ENCODE measurements at regions not wholly inside any gene's neighbourhood (a gene's known extent, or its start where the extent isn't known, plus 50 kb on each side); places are given as distances from the start of the nearest gene placed in this dataset.

GRCh38 chr5:142221091-142221860 is 103.5 kb downstream of the SPRY4 start:
- no peak overlapping the region for H3K27ac Mint-ChIP-seq
- DNase-seq (ENCODE audit: low spot score, unreplicated experiment), result no peak

GRCh38 chr5:142219146-142219545 is 105.7 kb downstream of the SPRY4 start:
- no peak overlapping the region for H3K27ac Mint-ChIP-seq
- no peak for DNase-seq (ENCODE audit: low spot score, unreplicated experiment)
- no peak overlapping the region for H3K4me3 Mint-ChIP-seq (ENCODE audit: low read depth)
- TF ChIP-seq CTCF (IDR thresholded peaks at IDR 0.05; ENCODE audit: unreplicated experiment), result no peak
- peaks cover 3% of the 10 kb centered on the region for H3K27me3 Mint-ChIP-seq
- peaks cover 11% of the 10 kb centered on the region for H3K4me1 Mint-ChIP-seq (ENCODE audit: low read depth)
- H3K36me3 Mint-ChIP-seq (ENCODE audit: insufficient read depth), result no peaks in the 10 kb centered on the region
- H3K9me3 Mint-ChIP-seq (ENCODE audit: low read depth), result no peaks in the 10 kb centered on the region

More at GRCh38 chr5:142221091-142221860, 103.5 kb downstream of the SPRY4 start:
- H3K36me3 Mint-ChIP-seq (ENCODE audit: insufficient read depth), result no peaks in the 10 kb centered on the region
- no peak for TF ChIP-seq CTCF (IDR thresholded peaks at IDR 0.05; ENCODE audit: unreplicated experiment)
- no peak overlapping the region for H3K4me3 Mint-ChIP-seq (ENCODE audit: low read depth)
- peaks cover 13% of the 10 kb centered on the region for H3K4me1 Mint-ChIP-seq (ENCODE audit: low read depth)
- H3K27me3 Mint-ChIP-seq, result peaks cover 3% of the 10 kb centered on the region
- no peaks in the 10 kb centered on the region for H3K9me3 Mint-ChIP-seq (ENCODE audit: low read depth)

GRCh38 chr5:142216931-142217330 is 107.9 kb downstream of the SPRY4 start:
- Mint-ChIP-seq H3K4me3 (ENCODE audit: low read depth) (no peak overlapping the region), H3K27me3 (peaks cover 3% of the 10 kb centered on the region)

GRCh38 chr5:142215915-142216681 is 107.5 kb downstream of the NDFIP1 start:
- no peak for DNase-seq (ENCODE audit: low spot score, unreplicated experiment)
- Mint-ChIP-seq H3K4me1 (ENCODE audit: low read depth) (peaks cover 3% of the 10 kb centered on the region), H3K36me3 (ENCODE audit: insufficient read depth) (no peaks in the 10 kb centered on the region), H3K27me3 (no peaks in the 10 kb centered on the region), H3K27ac (no peak overlapping the region), H3K9me3 (ENCODE audit: low read depth) (no peaks in the 10 kb centered on the region), H3K4me3 (ENCODE audit: low read depth) (no peak overlapping the region)
- TF ChIP-seq CTCF (IDR thresholded peaks at IDR 0.05; ENCODE audit: unreplicated experiment), result no peak

More at GRCh38 chr5:142216931-142217330, 107.9 kb downstream of the SPRY4 start:
- H3K27ac Mint-ChIP-seq, result no peak overlapping the region
- H3K9me3 Mint-ChIP-seq (ENCODE audit: low read depth), result no peaks in the 10 kb centered on the region
- DNase-seq (ENCODE audit: low spot score, unreplicated experiment), result no peak
- no peak for TF ChIP-seq CTCF (IDR thresholded peaks at IDR 0.05; ENCODE audit: unreplicated experiment)
- no peaks in the 10 kb centered on the region for H3K36me3 Mint-ChIP-seq (ENCODE audit: insufficient read depth)
- H3K4me1 Mint-ChIP-seq (ENCODE audit: low read depth), result peaks cover 11% of the 10 kb centered on the region

GRCh38 chr5:142213077-142213476 is 104.5 kb downstream of the NDFIP1 start:
- H3K27me3 Mint-ChIP-seq, result no peaks in the 10 kb centered on the region
- H3K4me1 Mint-ChIP-seq (ENCODE audit: low read depth), result no peaks in the 10 kb centered on the region
- H3K4me3 Mint-ChIP-seq (ENCODE audit: low read depth), result no peak overlapping the region
- H3K9me3 Mint-ChIP-seq (ENCODE audit: low read depth), result no peaks in the 10 kb centered on the region
- H3K36me3 Mint-ChIP-seq (ENCODE audit: insufficient read depth), result no peaks in the 10 kb centered on the region
- H3K27ac Mint-ChIP-seq, result no peak overlapping the region
- no peak for TF ChIP-seq CTCF (IDR thresholded peaks at IDR 0.05; ENCODE audit: unreplicated experiment)
- DNase-seq (ENCODE audit: low spot score, unreplicated experiment), result no peak

Measured in progenitor cell of endocrine pancreas (in vitro differentiated cells).